ENCODE measurements at regions not wholly inside any gene's neighbourhood (a gene's known extent, or its start where the extent isn't known, plus 50 kb on each side); places are given as distances from the start of the nearest gene placed in this dataset.

DNA sequence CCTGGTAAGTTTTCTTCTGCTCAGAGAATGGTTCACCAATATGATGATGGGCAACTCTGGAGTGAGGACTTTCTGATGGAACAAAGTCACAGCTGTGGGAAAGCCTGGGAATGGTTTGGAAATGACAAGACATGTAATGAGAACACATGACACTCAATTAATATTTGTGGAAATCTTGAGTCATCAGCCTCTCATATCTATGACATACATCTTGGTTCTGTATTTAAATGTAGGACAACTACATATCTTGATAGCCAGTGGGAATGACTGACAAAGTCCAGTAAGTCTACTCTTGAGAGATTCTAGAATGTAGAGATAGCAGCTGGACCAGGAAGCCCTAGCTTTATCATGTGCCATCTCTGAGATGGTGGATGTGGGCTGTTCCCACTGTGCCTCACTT is 85.5 kb downstream of the PALM2AKAP2 start:
- Histone ChIP-seq H3F3A (ENCODE audit: insufficient read depth, low read length) (no peaks in the 10 kb centered on the region), H3K4me2 (ENCODE audit: low read length) (no peak overlapping the region), H3K36me3 (ENCODE audit: insufficient read depth, low read length) (no peaks in the 10 kb centered on the region), H2AFZ (ENCODE audit: low read length) (no peak overlapping the region), H4K20me1 (ENCODE audit: insufficient read depth, low read length) (no peaks in the 10 kb centered on the region), H3K79me2 (ENCODE audit: insufficient read depth, low read length) (no peaks in the 10 kb centered on the region), H3K9ac (ENCODE audit: low read length) (no peak overlapping the region), H3K4me3 (ENCODE audit: low read depth, low read length, poor library complexity, severe bottlenecking) (no peak overlapping the region), H3K4me1 (ENCODE audit: insufficient read depth, low read length, severe bottlenecking) (no peaks in the 10 kb centered on the region), H3K27me3 (ENCODE audit: insufficient read depth, low read length) (peaks cover 2% of the 10 kb centered on the region; the same call in 1 of the 2 replicates), H3K9me3 (ENCODE audit: low read length) (no peaks in the 10 kb centered on the region), H3K9me2 (ENCODE audit: low read depth, low read length) (no peaks in the 10 kb centered on the region), H3K27ac (ENCODE audit: low read depth, low read length, poor library complexity, severe bottlenecking) (no peak overlapping the region)
- no peak for TF ChIP-seq EZH2 (IDR thresholded peaks at IDR 0.05; ENCODE audit: borderline replicate concordance, low read length)
- TF ChIP-seq, protein P1, sequence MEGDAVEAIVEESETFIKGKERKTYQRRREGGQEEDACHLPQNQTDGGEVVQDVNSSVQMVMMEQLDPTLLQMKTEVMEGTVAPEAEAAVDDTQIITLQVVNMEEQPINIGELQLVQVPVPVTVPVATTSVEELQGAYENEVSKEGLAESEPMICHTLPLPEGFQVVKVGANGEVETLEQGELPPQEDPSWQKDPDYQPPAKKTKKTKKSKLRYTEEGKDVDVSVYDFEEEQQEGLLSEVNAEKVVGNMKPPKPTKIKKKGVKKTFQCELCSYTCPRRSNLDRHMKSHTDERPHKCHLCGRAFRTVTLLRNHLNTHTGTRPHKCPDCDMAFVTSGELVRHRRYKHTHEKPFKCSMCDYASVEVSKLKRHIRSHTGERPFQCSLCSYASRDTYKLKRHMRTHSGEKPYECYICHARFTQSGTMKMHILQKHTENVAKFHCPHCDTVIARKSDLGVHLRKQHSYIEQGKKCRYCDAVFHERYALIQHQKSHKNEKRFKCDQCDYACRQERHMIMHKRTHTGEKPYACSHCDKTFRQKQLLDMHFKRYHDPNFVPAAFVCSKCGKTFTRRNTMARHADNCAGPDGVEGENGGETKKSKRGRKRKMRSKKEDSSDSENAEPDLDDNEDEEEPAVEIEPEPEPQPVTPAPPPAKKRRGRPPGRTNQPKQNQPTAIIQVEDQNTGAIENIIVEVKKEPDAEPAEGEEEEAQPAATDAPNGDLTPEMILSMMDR (IDR thresholded peaks at IDR 0.05; ENCODE audit: low read length), result no peak

DNA sequence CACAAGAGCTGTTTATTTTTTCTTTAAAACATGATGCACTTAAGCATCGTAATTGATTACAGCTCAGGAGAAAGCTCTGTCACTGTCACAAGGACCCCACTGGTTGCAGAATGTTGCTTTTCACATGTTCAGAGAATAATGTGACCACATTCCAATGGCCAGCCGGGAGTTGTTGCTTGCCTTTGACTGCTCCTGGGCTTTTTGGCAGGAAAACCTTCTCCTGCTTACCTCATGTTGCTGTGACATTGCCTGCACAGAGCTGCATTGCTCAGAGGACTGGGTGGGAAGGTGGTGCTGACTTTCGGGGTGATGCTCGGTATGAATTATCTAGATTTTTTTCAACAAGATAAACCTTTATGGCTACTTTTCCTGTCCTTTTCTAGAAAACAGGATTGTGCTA is 88.2 kb downstream of the PALM2AKAP2 start:
- Histone ChIP-seq H3K9ac (ENCODE audit: low read length) (no peak overlapping the region), H3K9me2 (ENCODE audit: low read depth, low read length) (no peaks in the 10 kb centered on the region), H2AFZ (ENCODE audit: low read length) (no peak overlapping the region), H3K4me2 (ENCODE audit: low read length) (no peak overlapping the region), H4K20me1 (ENCODE audit: insufficient read depth, low read length) (no peaks in the 10 kb centered on the region), H3K36me3 (ENCODE audit: insufficient read depth, low read length) (no peaks in the 10 kb centered on the region), H3K79me2 (ENCODE audit: insufficient read depth, low read length) (no peaks in the 10 kb centered on the region), H3K4me1 (ENCODE audit: insufficient read depth, low read length, severe bottlenecking) (no peaks in the 10 kb centered on the region), H3K9me3 (ENCODE audit: low read length) (no peaks in the 10 kb centered on the region), H3K27me3 (ENCODE audit: insufficient read depth, low read length) (peaks cover 2% of the 10 kb centered on the region; the same call in 1 of the 2 replicates), H3K27ac (ENCODE audit: low read depth, low read length, poor library complexity, severe bottlenecking) (no peak overlapping the region), H3F3A (ENCODE audit: insufficient read depth, low read length) (no peaks in the 10 kb centered on the region), H3K4me3 (ENCODE audit: low read depth, low read length, poor library complexity, severe bottlenecking) (no peak overlapping the region)
- no peak for TF ChIP-seq EZH2 (IDR thresholded peaks at IDR 0.05; ENCODE audit: borderline replicate concordance, low read length)
- TF ChIP-seq, protein P1 (IDR thresholded peaks at IDR 0.05; ENCODE audit: low read length), result no peak

DNA sequence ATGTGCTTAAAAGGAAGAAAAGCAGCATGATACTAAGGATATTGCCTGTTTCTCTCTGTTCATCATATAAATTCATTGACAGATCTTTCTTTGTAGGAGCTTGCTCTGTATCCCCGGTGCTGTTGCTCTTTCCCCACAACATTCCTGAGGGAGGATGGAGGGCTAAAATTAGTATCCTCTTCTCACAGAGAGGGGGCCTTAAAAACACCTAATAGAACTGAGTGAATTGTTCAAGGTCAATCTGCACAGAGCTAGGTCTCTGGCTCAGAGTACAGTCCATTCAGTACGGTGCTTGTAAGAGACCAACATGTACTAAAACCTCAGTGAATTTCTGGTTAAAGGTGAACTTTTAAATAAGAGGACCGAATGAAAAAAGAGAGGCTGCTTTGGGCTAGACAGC is 88.7 kb downstream of the PALM2AKAP2 start:
- Histone ChIP-seq H3K27me3 (ENCODE audit: insufficient read depth, low read length) (peaks cover 2% of the 10 kb centered on the region; the same call in 1 of the 2 replicates), H3K9ac (ENCODE audit: low read length) (no peak overlapping the region), H3K9me3 (ENCODE audit: low read length) (no peaks in the 10 kb centered on the region), H3K27ac (ENCODE audit: low read depth, low read length, poor library complexity, severe bottlenecking) (no peak overlapping the region), H3K79me2 (ENCODE audit: insufficient read depth, low read length) (no peaks in the 10 kb centered on the region), H3K4me3 (ENCODE audit: low read depth, low read length, poor library complexity, severe bottlenecking) (no peak overlapping the region), H2AFZ (ENCODE audit: low read length) (no peak overlapping the region), H4K20me1 (ENCODE audit: insufficient read depth, low read length) (no peaks in the 10 kb centered on the region), H3K4me1 (ENCODE audit: insufficient read depth, low read length, severe bottlenecking) (no peaks in the 10 kb centered on the region), H3F3A (ENCODE audit: insufficient read depth, low read length) (no peaks in the 10 kb centered on the region), H3K4me2 (ENCODE audit: low read length) (no peak overlapping the region), H3K9me2 (ENCODE audit: low read depth, low read length) (no peaks in the 10 kb centered on the region), H3K36me3 (ENCODE audit: insufficient read depth, low read length) (no peaks in the 10 kb centered on the region)
- TF ChIP-seq EZH2 (IDR thresholded peaks at IDR 0.05; ENCODE audit: borderline replicate concordance, low read length), result no peak
- TF ChIP-seq, protein P1 (IDR thresholded peaks at IDR 0.05; ENCODE audit: low read length), result no peak
